HEK293 (cell line): ENCODE measurements at regions not wholly inside any gene's neighbourhood (a gene's known extent, or its start where the extent isn't known, plus 50 kb on each side); places are given as distances from the start of the nearest gene placed in this dataset.

Experiments used
- CTCF ChIA-PET: fragments of 350-600 bp; formaldehyde crosslinking; extraction: SDS; loops from one replicate; lab custom pipeline; 2021; ENCODE audit warnings: antibody characterized with exemption; lab: Yijun Ruan, JAX
- POLR2A ChIA-PET: fragments of 300-600 bp; formaldehyde crosslinking; extraction: SDS; loops from one replicate; lab custom pipeline; 2020; ENCODE audit warnings: antibody characterized with exemption, inconsistent platforms; lab: Yijun Ruan, JAX
- H3K27ac ChIP-seq: fragments of 200-500 bp; sonication (Bioruptor generic); 2 replicates; pipeline ENCODE4 v1.5.1; 2014; ENCODE audit warnings: low read depth, low read length, control low read depth, inconsistent platforms; ENCODE audit errors: extremely low read depth
- H3K36me3 ChIP-seq, 2 experiments: fragments of 200-500 bp in 1 of 2; sonication (Bioruptor generic) in 1 of 2; 1 replicate in 1 of 2; 2 replicates in 1 of 2; pipeline ENCODE4 v1.5.1; 2014 to 2017; ENCODE audit warnings: inconsistent platforms in 2 of 2, low read length in 2 of 2; ENCODE audit not compliant: control insufficient read depth in 2 of 2, insufficient read depth in 1 of 2
- H3K4me1 ChIP-seq: fragments of 200-500 bp; sonication (Bioruptor generic); 2 replicates; pipeline ENCODE4 v1.5.1; 2014; ENCODE audit warnings: mild to moderate bottlenecking, low read length, inconsistent platforms; ENCODE audit not compliant: control insufficient read depth, insufficient read depth
- H3K4me3 ChIP-seq: 2 replicates; pipeline ENCODE4 v1.5.1; 2011; ENCODE audit warnings: low read depth, mild to moderate bottlenecking, control low read depth, low read length, moderate library complexity
- H3K9me3 ChIP-seq: fragments of 200-500 bp; sonication (Bioruptor generic); 2 replicates; pipeline ENCODE4 v1.5.1; 2014; ENCODE audit warnings: low read depth, low read length, inconsistent platforms; ENCODE audit not compliant: control insufficient read depth, insufficient read depth
- MYNN ChIP-seq: fragments of 450-650 bp; formaldehyde crosslinking; IDR thresholded peaks from 2 replicates; pipeline ENCODE4 v1.5.1; 2016; ENCODE audit warnings: missing biosample characterization, missing genetic modification characterization, borderline replicate concordance
- SETDB1 ChIP-seq: IDR thresholded peaks from one replicate; pipeline ENCODE4 v1.6.1; 2017; ENCODE audit warnings: mild to moderate bottlenecking, low read length, moderate library complexity, mixed read lengths; ENCODE audit not compliant: insufficient read length
- ZBTB7A ChIP-seq: fragments of 450-650 bp; formaldehyde crosslinking; IDR thresholded peaks from 2 replicates; pipeline ENCODE4 v1.5.1; 2016; ENCODE audit warnings: low read depth, missing biosample characterization, missing genetic modification characterization
- ZIC2 ChIP-seq: fragments of 450-650 bp; formaldehyde crosslinking; IDR thresholded peaks from 2 replicates; pipeline ENCODE4 v1.5.1; 2016; ENCODE audit warnings: missing biosample characterization, missing genetic modification characterization
- ZNF157 ChIP-seq: fragments of 450-650 bp; formaldehyde crosslinking; IDR thresholded peaks from 2 replicates; pipeline ENCODE4 v1.5.1; 2016; ENCODE audit warnings: missing biosample characterization, missing genetic modification characterization
- ZNF174 ChIP-seq: fragments of 450-650 bp; formaldehyde crosslinking; IDR thresholded peaks from 2 replicates; pipeline ENCODE4 v1.5.0; 2017; ENCODE audit warnings: missing biosample characterization, mild to moderate bottlenecking, missing genetic modification characterization
- ZNF292 ChIP-seq: fragments of 450-650 bp; formaldehyde crosslinking; IDR thresholded peaks from 2 replicates; pipeline ENCODE4 v1.5.1; 2016; ENCODE audit warnings: low read depth, missing biosample characterization, missing genetic modification characterization, borderline replicate concordance
- ZNF341 ChIP-seq: fragments of 450-650 bp; formaldehyde crosslinking; IDR thresholded peaks from 2 replicates; pipeline ENCODE4; 2016; ENCODE audit warnings: low read depth, missing biosample characterization, missing genetic modification characterization
- ZNF37A ChIP-seq: fragments of 450-650 bp; IDR thresholded peaks from 2 replicates; pipeline ENCODE4 v1.5.1; 2018; ENCODE audit warnings: missing biosample characterization, missing genetic modification characterization
- ZNF501 ChIP-seq: fragments of 450-650 bp; formaldehyde crosslinking; IDR thresholded peaks from 2 replicates; pipeline ENCODE4 v1.5.1; 2016; ENCODE audit warnings: missing biosample characterization, missing genetic modification characterization
- ZNF521 ChIP-seq: fragments of 450-650 bp; formaldehyde crosslinking; IDR thresholded peaks from 2 replicates; pipeline ENCODE4 v1.5.1; 2017; ENCODE audit warnings: missing biosample characterization, mild to moderate bottlenecking, missing genetic modification characterization
- ZNF561 ChIP-seq: fragments of 450-650 bp; IDR thresholded peaks from 2 replicates; pipeline ENCODE4 v1.5.1; 2018; ENCODE audit warnings: missing biosample characterization, missing genetic modification characterization, borderline replicate concordance
- ZNF600 ChIP-seq: fragments of 450-650 bp; formaldehyde crosslinking; IDR thresholded peaks from 2 replicates; pipeline ENCODE4 v1.5.1; 2016; ENCODE audit warnings: missing biosample characterization, missing genetic modification characterization
- ZNF654 ChIP-seq: fragments of 450-650 bp; formaldehyde crosslinking; IDR thresholded peaks from 2 replicates; pipeline ENCODE4 v1.5.1; 2016; ENCODE audit warnings: low read depth, missing biosample characterization, missing genetic modification characterization
- ZNF701 ChIP-seq: fragments of 450-650 bp; formaldehyde crosslinking; IDR thresholded peaks from 2 replicates; pipeline ENCODE4 v1.5.1; 2016; ENCODE audit warnings: missing biosample characterization, missing genetic modification characterization
- TF ChIP-seq, protein P1 (sequence below): fragments of 450-650 bp; formaldehyde crosslinking; IDR thresholded peaks from 2 replicates; pipeline ENCODE4 v1.5.1; 2016; ENCODE audit warnings: missing biosample characterization, missing genetic modification characterization
- TF ChIP-seq, protein P2 (sequence below): fragments of 450-650 bp; formaldehyde crosslinking; IDR thresholded peaks from 2 replicates; pipeline ENCODE4 v1.5.1; 2016; ENCODE audit warnings: missing biosample characterization, missing genetic modification characterization
- TF ChIP-seq, protein P3 (sequence below): fragments of 450-650 bp; formaldehyde crosslinking; IDR thresholded peaks from 2 replicates; pipeline ENCODE4 v1.5.1; 2016; ENCODE audit warnings: missing biosample characterization, missing genetic modification characterization
- TF ChIP-seq, protein P4 (sequence below): fragments of 450-650 bp; formaldehyde crosslinking; IDR thresholded peaks from 2 replicates; pipeline ENCODE4 v1.5.1; 2016; ENCODE audit warnings: missing biosample characterization, missing genetic modification characterization

DNA sequence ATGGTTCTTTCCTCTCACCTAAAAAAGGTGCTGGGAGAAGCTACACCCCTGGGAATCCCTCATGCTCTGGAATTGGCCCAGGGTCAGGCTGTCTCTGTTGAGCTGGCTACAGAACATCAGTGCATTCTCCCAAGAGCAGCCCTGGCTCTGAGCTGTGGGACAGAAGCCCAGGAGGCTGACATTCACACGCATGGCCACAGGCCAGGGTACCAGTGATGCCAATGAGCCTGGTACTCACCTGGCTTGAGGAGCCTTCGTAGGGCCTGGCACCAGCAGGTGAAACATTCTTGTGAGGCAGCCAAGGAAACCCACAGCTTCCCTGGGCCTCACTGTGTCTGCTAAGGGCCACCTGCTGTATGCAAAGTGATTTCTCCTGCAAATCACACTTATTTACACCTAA, 121.7 kb upstream of the CCL2 start:
- ChIA-PET CTCF (interaction anchor here (0.6 to 4.8 kb wide), 2 partner anchors 13 to 16 kb away, joined by 3 to 38 read pairs; no protein-coding TSS in a partner anchor), POLR2A (no interaction called here)
- H3K36me3 ChIP-seq: no peaks in the 10 kb centered on the region
- H3K9me3 ChIP-seq: no peaks in the 10 kb centered on the region
- no peak overlapping the region for H3K27ac ChIP-seq
- TF ChIP-seq ZNF292: no peak
- TF ChIP-seq ZNF561 (tag by site-specific recombination): no peak
- TF ChIP-seq ZNF157 (tag by site-specific recombination): no peak
- TF ChIP-seq, all 188 proteins: peak for 0
- no peaks in the 10 kb centered on the region for H3K4me1 ChIP-seq
- H3K4me3 ChIP-seq: no peak overlapping the region

DNA sequence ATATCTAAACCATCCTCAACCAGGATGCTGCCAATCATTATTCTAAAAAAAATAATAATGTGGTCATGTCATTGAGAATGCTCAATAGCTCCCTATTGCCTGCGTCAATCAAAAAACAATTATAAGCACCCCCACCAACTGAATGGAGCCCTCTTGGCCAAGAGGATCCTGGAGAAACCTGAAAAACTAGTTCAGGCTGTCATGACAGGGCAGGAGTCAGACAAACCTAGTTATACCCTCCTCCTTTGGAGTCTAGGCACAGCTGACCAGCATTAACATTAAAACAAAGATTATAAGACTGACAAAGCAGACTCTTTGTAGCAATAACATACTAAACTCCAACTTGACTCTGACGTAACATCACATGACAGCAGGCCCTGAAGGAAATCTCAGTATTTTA, 119.2 kb upstream of the CCL2 start:
- Histone ChIP-seq H3K4me1 (no peaks in the 10 kb centered on the region), H3K9me3 (no peaks in the 10 kb centered on the region), H3K36me3 (no peaks in the 10 kb centered on the region), H3K4me3 (no peak overlapping the region), H3K27ac (no peak overlapping the region)
- POLR2A ChIA-PET: no interaction called here
- CTCF ChIA-PET: interaction anchor here (4.8 kb wide), 1 partner anchor 10 kb away, joined by 38 read pairs; no protein-coding TSS in a partner anchor
- TF ChIP-seq, protein P1, sequence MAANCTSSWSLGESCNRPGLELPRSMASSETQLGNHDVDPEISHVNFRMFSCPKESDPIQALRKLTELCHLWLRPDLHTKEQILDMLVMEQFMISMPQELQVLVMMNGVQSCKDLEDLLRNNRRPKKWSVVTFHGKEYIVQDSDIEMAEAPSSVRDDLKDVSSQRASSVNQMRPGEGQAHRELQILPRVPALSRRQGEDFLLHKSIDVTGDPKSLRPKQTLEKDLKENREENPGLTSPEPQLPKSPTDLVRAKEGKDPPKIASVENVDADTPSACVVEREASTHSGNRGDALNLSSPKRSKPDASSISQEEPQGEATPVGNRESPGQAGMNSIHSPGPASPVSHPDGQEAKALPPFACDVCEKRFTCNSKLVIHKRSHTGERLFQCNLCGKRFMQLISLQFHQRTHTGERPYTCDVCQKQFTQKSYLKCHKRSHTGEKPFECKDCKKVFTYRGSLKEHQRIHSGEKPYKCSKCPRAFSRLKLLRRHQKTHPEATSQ (tag by site-specific recombination): no peak
- TF ChIP-seq MYNN (no peak), SETDB1 (no peak), ZNF174 (tag by site-specific recombination) (no peak), ZNF701 (tag by site-specific recombination) (no peak), ZNF521 (tag by site-specific recombination) (no peak), ZBTB7A (tag by site-specific recombination) (no peak), ZIC2 (tag by site-specific recombination) (no peak), ZNF600 (tag by site-specific recombination) (no peak), ZNF37A (tag by site-specific recombination) (no peak), ZNF501 (tag by site-specific recombination) (no peak)
- TF ChIP-seq, protein P2, sequence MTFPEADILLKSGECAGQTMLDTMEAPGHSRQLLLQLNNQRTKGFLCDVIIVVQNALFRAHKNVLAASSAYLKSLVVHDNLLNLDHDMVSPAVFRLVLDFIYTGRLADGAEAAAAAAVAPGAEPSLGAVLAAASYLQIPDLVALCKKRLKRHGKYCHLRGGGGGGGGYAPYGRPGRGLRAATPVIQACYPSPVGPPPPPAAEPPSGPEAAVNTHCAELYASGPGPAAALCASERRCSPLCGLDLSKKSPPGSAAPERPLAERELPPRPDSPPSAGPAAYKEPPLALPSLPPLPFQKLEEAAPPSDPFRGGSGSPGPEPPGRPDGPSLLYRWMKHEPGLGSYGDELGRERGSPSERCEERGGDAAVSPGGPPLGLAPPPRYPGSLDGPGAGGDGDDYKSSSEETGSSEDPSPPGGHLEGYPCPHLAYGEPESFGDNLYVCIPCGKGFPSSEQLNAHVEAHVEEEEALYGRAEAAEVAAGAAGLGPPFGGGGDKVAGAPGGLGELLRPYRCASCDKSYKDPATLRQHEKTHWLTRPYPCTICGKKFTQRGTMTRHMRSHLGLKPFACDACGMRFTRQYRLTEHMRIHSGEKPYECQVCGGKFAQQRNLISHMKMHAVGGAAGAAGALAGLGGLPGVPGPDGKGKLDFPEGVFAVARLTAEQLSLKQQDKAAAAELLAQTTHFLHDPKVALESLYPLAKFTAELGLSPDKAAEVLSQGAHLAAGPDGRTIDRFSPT: no peak
- TF ChIP-seq, protein P3, sequence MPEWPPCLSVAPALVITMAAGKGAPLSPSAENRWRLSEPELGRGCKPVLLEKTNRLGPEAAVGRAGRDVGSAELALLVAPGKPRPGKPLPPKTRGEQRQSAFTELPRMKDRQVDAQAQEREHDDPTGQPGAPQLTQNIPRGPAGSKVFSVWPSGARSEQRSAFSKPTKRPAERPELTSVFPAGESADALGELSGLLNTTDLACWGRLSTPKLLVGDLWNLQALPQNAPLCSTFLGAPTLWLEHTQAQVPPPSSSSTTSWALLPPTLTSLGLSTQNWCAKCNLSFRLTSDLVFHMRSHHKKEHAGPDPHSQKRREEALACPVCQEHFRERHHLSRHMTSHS (tag by site-specific recombination): no peak

DNA sequence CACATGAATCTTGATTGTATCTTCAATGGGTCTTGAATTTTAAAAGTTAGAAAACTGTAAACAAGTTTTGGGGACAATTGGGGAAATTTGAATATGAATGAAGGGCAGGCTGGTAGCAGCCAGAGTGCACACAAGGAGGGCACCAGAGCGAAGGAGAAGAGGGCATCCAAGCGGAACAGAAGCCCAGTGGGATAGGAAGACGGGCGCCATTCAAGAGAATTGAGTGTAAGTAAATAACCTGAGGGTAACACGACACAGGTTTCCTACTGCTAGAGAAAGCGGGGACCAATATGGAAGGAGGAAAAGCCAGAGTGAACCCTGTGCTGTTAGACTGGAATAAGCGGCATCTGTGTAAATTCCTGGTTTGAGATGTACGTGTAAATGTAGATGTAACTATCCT, 115.1 kb upstream of the CCL2 start:
- Histone ChIP-seq H3K27ac (no peak overlapping the region), H3K4me3 (no peak overlapping the region), H3K36me3 (no peaks in the 10 kb centered on the region), H3K4me1 (no peaks in the 10 kb centered on the region), H3K9me3 (no peaks in the 10 kb centered on the region)
- ChIA-PET POLR2A (no interaction called here), CTCF (interaction anchor here (1.3 to 2.4 kb wide), 2 partner anchors 8 to 212 kb away, joined by 3 to 5 read pairs; no protein-coding TSS in a partner anchor)
- TF ChIP-seq ZNF341 (tag by site-specific recombination) (no peak), ZNF654 (no peak)
- TF ChIP-seq, protein P4, sequence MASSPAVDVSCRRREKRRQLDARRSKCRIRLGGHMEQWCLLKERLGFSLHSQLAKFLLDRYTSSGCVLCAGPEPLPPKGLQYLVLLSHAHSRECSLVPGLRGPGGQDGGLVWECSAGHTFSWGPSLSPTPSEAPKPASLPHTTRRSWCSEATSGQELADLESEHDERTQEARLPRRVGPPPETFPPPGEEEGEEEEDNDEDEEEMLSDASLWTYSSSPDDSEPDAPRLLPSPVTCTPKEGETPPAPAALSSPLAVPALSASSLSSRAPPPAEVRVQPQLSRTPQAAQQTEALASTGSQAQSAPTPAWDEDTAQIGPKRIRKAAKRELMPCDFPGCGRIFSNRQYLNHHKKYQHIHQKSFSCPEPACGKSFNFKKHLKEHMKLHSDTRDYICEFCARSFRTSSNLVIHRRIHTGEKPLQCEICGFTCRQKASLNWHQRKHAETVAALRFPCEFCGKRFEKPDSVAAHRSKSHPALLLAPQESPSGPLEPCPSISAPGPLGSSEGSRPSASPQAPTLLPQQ (tag by site-specific recombination): no peak
